Activated CD8-positive, alpha-beta memory T cell treated with anti-CD3 and anti-CD28 coated beads, Interleukin-2, amount 50 U/mL, for 1 hour (primary cell): ENCODE measurements at regions not wholly inside any gene's neighbourhood (a gene's known extent, or its start where the extent isn't known, plus 50 kb on each side); places are given as distances from the start of the nearest gene placed in this dataset.
"Not testable (repeated sequence)": the region's sequence is repeated elsewhere in the genome, so short reads cannot be mapped to it uniquely, and the experiment has no call there.

ENCODE experiments used
- DNase-seq: peaks from one replicate; pipeline ENCODE4 v3.0.0-alpha.2; 2020; ENCODE audit errors: extremely low read depth

- no peak for DNase-seq
Observed at GRCh38 chr3:105979961-105980360, 111.1 kb upstream of the CBLB start.

GRCh38 chr3:105982207-105982606 is 113.4 kb upstream of the CBLB start:
- DNase-seq = no peak

GRCh38 chr3:105984837-105985236 is 116.0 kb upstream of the CBLB start:
- no peak for DNase-seq

GRCh38 chr3:105986343-105986742 is 117.5 kb upstream of the CBLB start:
- not testable (repeated sequence) for DNase-seq

GRCh38 chr3:105987809-105988208 is 119.0 kb upstream of the CBLB start:
- no peak for DNase-seq

- no peak for DNase-seq
Observed at GRCh38 chr3:105988540-105989212, 119.9 kb upstream of the CBLB start.

- no peak for DNase-seq
Observed at GRCh38 chr3:105996781-105997180, 128.0 kb upstream of the CBLB start.

GRCh38 chr3:105997466-105997799 is 128.6 kb upstream of the CBLB start:
- no peak for DNase-seq

- no peak for DNase-seq
Observed at GRCh38 chr3:105997800-105998526, 129.2 kb upstream of the CBLB start.

GRCh38 chr3:105999856-106000255 is 131.0 kb upstream of the CBLB start:
- DNase-seq = no peak

GRCh38 chr3:106001923-106002322 is 133.1 kb upstream of the CBLB start:
- no peak for DNase-seq

GRCh38 chr3:106004137-106004681 is 135.4 kb upstream of the CBLB start:
- DNase-seq = no peak

GRCh38 chr3:106004826-106005225 is 136.0 kb upstream of the CBLB start:
- no peak for DNase-seq

GRCh38 chr3:106006001-106006400 is 137.2 kb upstream of the CBLB start:
- DNase-seq = no peak

- DNase-seq = no peak
Observed at GRCh38 chr3:106006571-106006970, 137.8 kb upstream of the CBLB start.

GRCh38 chr3:106007512-106007911 is 138.7 kb upstream of the CBLB start:
- no peak for DNase-seq

- DNase-seq = no peak
Observed at GRCh38 chr3:106008766-106009165, 140.0 kb upstream of the CBLB start.

- no peak for DNase-seq
Observed at GRCh38 chr3:106010829-106011228, 142.0 kb upstream of the CBLB start.

- no peak for DNase-seq
Observed at GRCh38 chr3:106013971-106014370, 145.2 kb upstream of the CBLB start.

- no peak for DNase-seq
Observed at GRCh38 chr3:106014518-106014917, 145.7 kb upstream of the CBLB start.

GRCh38 chr3:106014971-106015370 is 146.2 kb upstream of the CBLB start:
- no peak for DNase-seq

- no peak for DNase-seq
Observed at GRCh38 chr3:106018102-106018501, 149.3 kb upstream of the CBLB start.

- no peak for DNase-seq
Observed at GRCh38 chr3:106018929-106019550, 150.2 kb upstream of the CBLB start.
